ENCODE measurements at regions not wholly inside any gene's neighbourhood (a gene's known extent, or its start where the extent isn't known, plus 50 kb on each side); places are given as distances from the start of the nearest gene placed in this dataset.

DNA sequence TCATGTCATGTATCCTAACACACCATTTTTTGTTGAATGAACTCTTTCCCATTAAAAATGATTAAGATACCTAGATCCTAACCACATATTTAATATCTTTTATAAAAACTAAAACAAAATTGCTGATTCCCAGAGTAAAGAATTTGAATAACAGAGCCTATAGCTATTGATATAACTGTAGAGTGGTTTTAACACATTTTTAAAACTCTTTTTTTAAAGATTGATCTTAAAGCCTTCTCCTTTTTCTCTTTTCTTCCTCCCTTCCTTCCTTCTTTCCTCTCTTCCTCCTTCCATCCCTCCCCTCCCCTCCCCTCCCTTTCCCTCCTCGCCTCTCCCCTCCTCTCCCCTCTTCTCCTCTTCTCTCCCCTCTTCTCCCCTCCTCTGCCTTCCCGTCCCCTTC, 605.4 kb upstream of the FZD8 start:
- DNase-seq, result no peak
- TF ChIP-seq CTCF (IDR thresholded peaks at IDR 0.05) (no peak), POLR2A (IDR thresholded peaks at IDR 0.05) (no peak)
- H3K4me1 ChIP-seq, result no peaks in the 10 kb centered on the region
- H3K36me3 ChIP-seq (ENCODE audit: low read depth, missing control alignments), result no peaks in the 10 kb centered on the region
- no peaks in the 10 kb centered on the region for H3K27me3 ChIP-seq
- H3K27ac ChIP-seq, result no peak overlapping the region
- intact Hi-C loops (cut with DNase I; ENCODE audit: low total_unique reads), result no loop called here
- no peak overlapping the region for H3K4me3 ChIP-seq
- WGBS, 2 donors, result 94 to 100% methylated on average over 2 of the region's 2 CpGs
- no peaks in the 10 kb centered on the region for H3K9me3 ChIP-seq

DNA sequence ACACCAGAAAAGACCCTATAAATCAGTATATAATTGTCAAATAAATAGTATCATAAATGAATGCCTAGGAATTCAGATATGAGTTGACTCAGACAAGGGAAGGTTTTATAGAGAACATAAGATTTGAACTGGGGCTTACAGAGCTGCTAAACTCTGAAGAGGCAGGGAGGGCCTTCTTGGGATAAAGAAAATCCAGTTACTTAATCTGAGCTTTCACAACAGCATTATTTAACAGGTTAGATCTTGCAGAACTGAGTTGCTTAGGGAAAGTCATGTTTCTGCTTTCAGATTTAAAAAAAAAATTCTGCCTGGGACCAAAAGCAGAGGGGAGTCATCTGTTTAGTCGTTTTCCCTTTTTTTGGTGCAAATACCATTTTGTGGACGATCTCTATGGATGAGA, 594.8 kb upstream of the FZD8 start:
- Histone ChIP-seq H3K4me1 (no peaks in the 10 kb centered on the region), H3K36me3 (ENCODE audit: low read depth, missing control alignments) (no peaks in the 10 kb centered on the region), H3K4me3 (no peak overlapping the region), H3K27ac (no peak overlapping the region), H3K9me3 (no peaks in the 10 kb centered on the region), H3K27me3 (no peaks in the 10 kb centered on the region)
- TF ChIP-seq CTCF (IDR thresholded peaks at IDR 0.05), result no peak
- TF ChIP-seq POLR2A (IDR thresholded peaks at IDR 0.05), result no peak
- 79 to 87% methylated on average over 2 of the region's 2 CpGs for WGBS, 2 donors
- no peak for DNase-seq
- intact Hi-C loops (cut with DNase I; ENCODE audit: low total_unique reads), result no loop called here

DNA sequence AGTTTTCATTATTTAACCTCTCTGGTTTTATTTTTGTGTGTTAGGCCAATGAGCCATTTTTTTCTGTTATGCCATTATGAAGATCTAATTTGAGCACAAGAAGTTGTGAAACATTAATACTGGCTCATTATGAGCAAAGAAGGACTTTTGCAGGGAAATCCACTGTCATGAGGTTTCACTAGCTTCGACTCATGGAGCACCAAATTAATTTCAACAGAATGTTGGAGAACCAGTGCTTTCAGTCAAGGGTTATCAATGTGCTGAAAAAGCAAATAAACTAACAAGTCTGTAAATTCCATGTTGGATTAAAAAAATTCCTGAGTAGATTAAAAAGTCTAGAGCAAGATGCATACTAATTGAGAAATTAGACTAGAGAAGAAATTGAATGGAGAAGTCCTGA, 594.2 kb upstream of the FZD8 start:
- H3K27me3 ChIP-seq, result no peaks in the 10 kb centered on the region
- TF ChIP-seq CTCF (IDR thresholded peaks at IDR 0.05) (no peak), POLR2A (IDR thresholded peaks at IDR 0.05) (no peak)
- 49 to 50% methylated on average over 1 of the region's 1 CpG for WGBS, 2 donors
- no peaks in the 10 kb centered on the region for H3K36me3 ChIP-seq (ENCODE audit: low read depth, missing control alignments)
- no peaks in the 10 kb centered on the region for H3K4me1 ChIP-seq
- intact Hi-C loops (cut with DNase I; ENCODE audit: low total_unique reads), result no loop called here
- no peak overlapping the region for H3K27ac ChIP-seq
- no peak overlapping the region for H3K4me3 ChIP-seq
- DNase-seq, result no peak
- H3K9me3 ChIP-seq, result no peaks in the 10 kb centered on the region

GRCh38 chr10:36232935-36233334, 590.8 kb upstream of the FZD8 start:
- Histone ChIP-seq H3K9me3 (no peaks in the 10 kb centered on the region), H3K4me3 (no peak overlapping the region), H3K27me3 (no peaks in the 10 kb centered on the region), H3K36me3 (ENCODE audit: low read depth, missing control alignments) (no peaks in the 10 kb centered on the region), H3K4me1 (no peaks in the 10 kb centered on the region), H3K27ac (no peak overlapping the region)
- WGBS, 2 donors, result 82 to 86% methylated on average over 3 of the region's 3 CpGs
- intact Hi-C loops (cut with DNase I; ENCODE audit: low total_unique reads), result no loop called here
- TF ChIP-seq POLR2A (IDR thresholded peaks at IDR 0.05) (no peak), CTCF (IDR thresholded peaks at IDR 0.05) (no peak)
- no peak for DNase-seq

GRCh38 chr10:36224431-36224985, 582.4 kb upstream of the FZD8 start:
- 90 to 97% methylated on average over 4 of the region's 4 CpGs for WGBS, 2 donors
- no peak for DNase-seq
- H3K36me3 ChIP-seq (ENCODE audit: low read depth, missing control alignments), result no peaks in the 10 kb centered on the region
- TF ChIP-seq POLR2A (IDR thresholded peaks at IDR 0.05) (no peak), CTCF (IDR thresholded peaks at IDR 0.05) (no peak)
- intact Hi-C loops (cut with DNase I; ENCODE audit: low total_unique reads), result no loop called here
- no peaks in the 10 kb centered on the region for H3K9me3 ChIP-seq
- H3K27ac ChIP-seq, result no peak overlapping the region
- H3K4me3 ChIP-seq, result no peak overlapping the region
- no peaks in the 10 kb centered on the region for H3K4me1 ChIP-seq
- no peaks in the 10 kb centered on the region for H3K27me3 ChIP-seq
